ENCODE measurements at regions not wholly inside any gene's neighbourhood (a gene's known extent, or its start where the extent isn't known, plus 50 kb on each side); places are given as distances from the start of the nearest gene placed in this dataset.

GRCh38 chr12:66746489-66747201, 67.8 kb upstream of the GRIP1 start:
- TF ChIP-seq CTCF (IDR thresholded peaks at IDR 0.05; ENCODE audit: borderline replicate concordance, extremely low read depth, low read length, poor library complexity, severe bottlenecking), result no peak
- TF ChIP-seq EZH2 (IDR thresholded peaks at IDR 0.05; ENCODE audit: borderline replicate concordance, low read depth, low read length, severe bottlenecking), result no peak
